HG02852 (cell line): ENCODE measurements at regions not wholly inside any gene's neighbourhood (a gene's known extent, or its start where the extent isn't known, plus 50 kb on each side); places are given as distances from the start of the nearest gene placed in this dataset.

Experiments
- ATAC-seq: cut with Tn5 transposase; IDR thresholded peaks from one replicate; pipeline ENCODE4 v1.9.1; 2021; ENCODE audit warnings: mild to moderate bottlenecking, moderate library complexity; ENCODE audit not compliant: unreplicated experiment

- ATAC-seq: no peak
Observed at GRCh38 chr14:87186737-87187136, 806.2 kb downstream of the GALC start.

DNA sequence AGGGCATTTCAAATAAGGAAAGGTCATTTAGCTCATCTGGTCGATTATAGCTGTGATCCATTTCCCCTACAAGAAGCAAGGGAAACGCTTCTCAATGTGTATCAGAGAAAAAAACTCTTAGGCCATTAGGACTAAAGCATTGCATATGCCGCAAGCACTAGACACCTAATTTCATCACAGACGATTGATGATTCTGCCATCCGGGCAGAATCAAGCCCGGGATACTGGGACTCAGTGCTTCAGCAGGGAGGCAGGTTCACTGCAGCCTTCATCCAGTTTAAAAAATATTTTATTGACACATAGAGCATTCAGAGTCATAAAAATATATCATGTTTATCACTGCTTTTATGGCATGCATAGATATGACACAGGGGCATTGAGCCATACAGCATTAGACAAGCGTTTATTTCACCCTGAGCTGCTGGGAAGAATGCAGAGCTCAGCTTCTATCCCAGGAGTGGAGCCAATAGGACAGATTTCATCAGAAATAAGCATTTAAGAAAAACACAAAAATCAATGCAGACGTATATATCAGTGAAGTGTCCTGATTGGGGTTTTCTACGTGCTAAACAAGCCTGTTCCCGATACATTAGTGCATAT, 806.9 kb downstream of the GALC start:
- ATAC-seq: no peak

DNA sequence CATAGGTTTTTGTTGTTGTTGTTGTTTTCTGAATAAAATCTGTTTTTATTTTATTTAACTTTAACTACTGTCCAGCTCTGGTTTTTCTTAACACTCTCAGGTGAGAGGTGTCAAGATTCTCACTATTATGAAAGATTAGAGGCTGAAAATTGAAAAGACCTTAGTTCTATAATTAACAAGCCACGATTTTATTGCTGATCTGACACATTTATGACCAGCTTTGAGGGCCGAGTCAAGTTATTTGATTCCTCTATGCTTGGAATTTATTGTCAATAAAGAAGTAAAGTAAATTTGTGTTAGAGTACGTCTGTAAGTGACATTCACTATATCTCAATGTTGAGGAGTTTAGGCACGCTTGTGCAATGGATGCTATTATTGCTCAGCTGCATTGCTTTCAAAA, 808.8 kb downstream of the GALC start:
- no peak for ATAC-seq

DNA sequence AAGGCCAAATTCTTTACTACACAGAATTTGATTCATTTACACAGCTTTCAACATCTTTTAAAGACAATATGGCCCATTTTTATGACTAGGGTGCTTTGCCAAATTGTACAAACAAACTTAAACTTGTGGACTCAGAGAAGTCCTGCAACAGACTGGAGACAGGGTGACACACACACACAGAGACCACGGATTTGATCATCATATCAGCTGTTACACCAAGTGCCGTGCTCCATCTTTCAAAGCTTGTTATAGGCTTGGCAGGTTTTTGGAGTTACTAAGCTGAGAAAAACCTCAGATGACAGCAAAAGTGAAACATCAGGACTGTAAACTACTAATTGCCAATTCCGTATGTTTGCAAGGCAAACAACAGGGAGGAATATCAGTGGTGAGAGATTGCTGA, 811.7 kb downstream of the GALC start:
- ATAC-seq: no peak

GRCh38 chr14:87179936-87180335, 813.0 kb downstream of the GALC start:
- no peak for ATAC-seq

DNA sequence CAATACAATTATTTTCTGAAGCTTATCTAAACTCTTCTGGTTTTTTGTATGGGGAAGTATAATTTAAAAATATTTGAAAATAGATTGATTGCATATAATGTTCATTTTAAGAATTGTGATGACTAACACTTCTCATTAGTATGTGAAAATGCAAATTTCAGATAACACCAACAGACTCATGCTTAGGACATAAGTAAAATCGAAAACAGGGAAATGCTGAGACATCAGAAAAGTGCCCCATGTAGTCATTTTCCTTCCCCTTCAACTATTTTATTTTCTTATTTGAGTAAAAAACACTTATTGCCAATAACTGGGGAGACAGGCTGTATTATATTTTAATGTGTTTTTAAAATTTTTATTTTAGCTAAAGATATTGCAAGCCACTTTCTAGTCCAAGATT, 814.7 kb downstream of the GALC start:
- no peak for ATAC-seq

DNA sequence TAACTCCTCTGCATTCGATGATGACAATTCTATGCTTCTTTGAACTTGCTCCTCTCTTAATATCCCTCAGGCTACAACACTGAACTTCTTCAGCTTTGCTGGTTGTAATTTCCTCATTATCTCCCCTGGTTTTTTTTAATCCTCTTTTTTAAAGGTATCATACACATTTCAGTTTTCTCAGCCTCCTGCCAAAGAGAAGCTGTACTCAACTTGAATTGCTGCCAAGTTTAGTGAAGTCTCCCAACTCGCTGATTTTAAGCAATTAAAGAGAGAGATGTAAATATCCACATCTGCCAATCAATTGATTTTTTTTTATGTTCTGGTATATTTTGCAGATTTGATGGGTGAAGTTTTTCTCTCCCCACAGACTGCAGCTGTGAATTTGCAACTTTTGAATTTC, 817.8 kb downstream of the GALC start:
- ATAC-seq: no peak

DNA sequence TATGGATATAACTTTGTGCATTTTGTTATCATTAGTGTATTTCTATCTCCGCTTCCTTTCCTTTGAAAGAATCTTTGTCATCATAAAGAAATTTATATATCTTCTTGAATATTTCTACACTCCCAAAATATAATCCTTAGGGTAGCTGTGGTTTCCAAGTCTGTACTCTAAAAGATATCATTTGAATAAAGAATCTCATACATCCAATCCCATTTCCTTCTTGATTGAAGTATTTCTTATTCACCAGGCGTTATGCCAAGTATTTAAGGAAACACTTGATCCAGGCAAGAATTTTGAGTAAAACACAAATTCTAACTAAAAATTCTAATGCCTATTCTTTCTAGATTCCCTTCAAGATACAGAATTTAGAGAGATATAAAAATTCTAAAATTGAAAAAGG, 821.8 kb downstream of the GALC start:
- ATAC-seq: no peak

DNA sequence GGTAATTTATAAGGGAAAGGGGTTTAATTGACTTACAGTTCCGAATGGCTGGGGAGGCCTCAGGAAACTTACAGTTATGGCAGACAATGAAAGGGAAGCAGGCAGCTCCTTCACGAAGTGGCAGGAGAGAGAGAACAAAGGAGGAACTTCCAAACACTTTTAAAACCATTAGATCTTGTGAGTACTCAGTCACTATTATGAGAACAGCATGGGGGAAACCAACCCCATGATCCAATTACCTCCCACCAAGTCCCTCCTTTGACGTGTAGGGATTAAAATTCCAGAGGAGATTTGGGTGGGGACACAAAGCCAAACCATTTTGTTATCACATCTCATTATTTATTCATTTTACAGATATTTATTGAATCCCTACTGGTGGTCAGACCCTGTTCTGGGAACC, 822.8 kb downstream of the GALC start:
- no peak for ATAC-seq

DNA sequence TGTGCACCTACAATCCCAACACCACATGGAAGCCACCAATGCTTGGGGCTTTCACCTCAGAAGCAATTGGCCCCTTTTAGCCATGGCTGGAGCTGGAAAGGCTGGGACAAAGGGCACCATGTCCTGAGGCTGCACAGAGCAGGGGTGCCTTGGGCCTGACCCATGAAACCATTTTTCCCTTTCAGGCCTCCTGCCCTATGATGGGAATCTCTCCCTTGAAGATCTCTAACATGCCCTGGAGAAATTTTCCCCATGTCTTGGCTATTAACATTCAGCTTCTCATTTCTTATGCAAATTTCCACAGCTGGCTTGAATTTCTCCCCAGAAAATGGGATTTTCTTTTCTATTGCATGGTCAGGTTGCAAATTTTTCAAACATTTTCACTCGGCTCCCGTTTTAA, 823.6 kb downstream of the GALC start:
- ATAC-seq: no peak

DNA sequence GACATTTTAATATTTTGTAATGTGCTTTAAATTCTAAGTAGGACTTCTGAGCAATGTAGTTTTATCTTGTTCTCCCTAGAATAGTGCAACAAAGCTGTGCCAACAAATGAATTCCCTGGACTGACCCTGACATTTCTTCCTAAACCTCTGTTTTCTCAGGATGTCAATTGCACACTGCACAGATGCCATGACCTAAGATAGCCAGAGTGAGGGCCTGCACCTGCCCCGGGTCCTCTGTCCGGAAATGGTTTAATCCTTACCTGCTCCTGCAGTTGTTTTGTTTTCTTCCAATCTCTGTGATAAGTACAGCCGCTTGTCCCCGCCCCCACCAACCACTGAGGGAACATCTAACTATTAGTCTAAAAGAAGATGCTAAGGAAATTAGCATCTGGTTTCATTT, 831.5 kb downstream of the GALC start:
- no peak for ATAC-seq

DNA sequence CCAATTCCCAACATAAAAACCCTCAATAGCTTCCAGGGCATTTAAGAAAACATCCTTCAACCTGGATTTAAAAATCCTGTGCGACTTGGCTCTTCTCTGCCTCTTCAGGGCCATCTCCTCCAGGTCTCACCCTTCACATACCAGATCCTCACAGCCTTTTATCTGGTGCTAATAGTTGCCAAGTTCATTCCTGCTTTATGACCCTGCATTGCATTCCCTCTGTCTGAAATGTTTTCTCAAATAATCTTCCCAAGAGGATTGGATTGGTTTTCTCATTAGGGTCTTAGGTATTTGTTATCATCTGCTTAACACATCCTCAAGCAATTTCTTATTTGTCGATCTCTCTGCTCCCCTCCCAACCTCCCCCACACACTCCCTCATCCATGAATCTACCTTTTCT, 832.0 kb downstream of the GALC start:
- ATAC-seq: no peak

DNA sequence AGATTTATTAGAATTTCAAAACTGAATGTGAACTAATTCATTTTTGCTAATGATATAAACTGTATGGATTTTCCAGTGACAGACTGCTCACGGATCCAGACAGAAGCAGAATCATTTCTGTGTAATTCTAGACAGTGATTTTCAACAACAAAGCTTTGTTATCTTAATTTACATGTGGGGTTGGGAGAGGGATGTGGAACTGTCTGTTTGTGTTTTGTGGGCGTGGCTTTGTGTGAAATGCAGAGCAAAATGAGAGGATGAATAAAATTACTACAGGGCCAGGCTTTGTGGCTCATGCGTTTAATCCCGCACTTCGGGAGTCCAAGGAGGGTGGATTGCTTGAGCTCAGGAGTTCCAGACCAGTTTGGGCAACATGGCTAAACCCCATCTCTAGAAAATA, 834.7 kb downstream of the GALC start:
- ATAC-seq: no peak

- ATAC-seq: no peak
Observed at GRCh38 chr14:87156878-87157277, 836.1 kb downstream of the GALC start.

GRCh38 chr14:87155856-87156488, 837.0 kb downstream of the GALC start:
- no peak for ATAC-seq

DNA sequence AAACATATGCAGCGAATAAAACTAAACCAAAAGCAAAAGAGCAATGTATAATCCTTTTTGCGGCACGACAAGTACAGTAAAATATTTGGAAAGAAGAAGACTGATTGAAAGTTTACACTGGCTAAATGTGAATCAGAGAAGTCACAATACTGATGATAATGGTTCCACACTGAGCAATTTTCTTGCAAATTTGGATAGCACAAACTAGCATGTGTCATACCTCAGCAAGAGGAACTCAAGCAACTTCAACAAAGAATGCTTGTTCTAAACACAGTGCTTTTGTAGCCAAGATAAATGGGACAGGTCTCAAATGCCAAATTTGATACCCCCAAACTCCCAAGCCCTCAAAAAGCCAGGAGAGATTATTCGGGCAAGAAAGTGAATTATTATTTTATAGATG, 839.1 kb downstream of the GALC start:
- ATAC-seq: no peak

GRCh38 chr14:87153391-87153790, 839.6 kb downstream of the GALC start:
- ATAC-seq: no peak

GRCh38 chr14:87152693-87153092, 840.3 kb downstream of the GALC start:
- ATAC-seq: no peak

GRCh38 chr14:87149583-87150354, 843.2 kb downstream of the GALC start:
- no peak for ATAC-seq

- no peak for ATAC-seq
Observed at GRCh38 chr14:87148655-87149054, 844.3 kb downstream of the GALC start.

- no peak for ATAC-seq
Observed at GRCh38 chr14:87142551-87143211, 850.3 kb downstream of the GALC start.

GRCh38 chr14:87141801-87142200, 851.2 kb downstream of the GALC start:
- ATAC-seq: no peak
